ENCODE measurements at regions not wholly inside any gene's neighbourhood (a gene's known extent, or its start where the extent isn't known, plus 50 kb on each side); places are given as distances from the start of the nearest gene placed in this dataset.

DNA sequence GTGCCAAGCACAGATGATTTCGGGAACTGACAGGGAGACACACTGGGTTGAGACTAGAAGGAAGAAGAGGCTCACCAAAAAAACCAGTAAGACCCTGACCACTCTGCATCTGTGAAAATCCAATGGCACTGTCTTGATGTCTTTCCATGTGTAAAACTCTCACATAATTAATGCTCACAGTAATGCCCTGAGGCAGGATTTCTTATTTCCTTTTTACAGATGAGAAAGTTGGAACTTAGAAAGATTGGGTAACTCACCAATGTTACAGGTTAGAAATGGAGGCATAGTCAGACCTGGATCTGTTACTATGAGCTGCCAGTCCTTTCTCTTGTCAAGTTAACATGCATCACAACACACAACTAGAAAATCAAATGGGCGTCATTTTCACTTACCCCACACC lies 151.0 kb upstream of the MCHR2 start:
- TF ChIP-seq, protein P1, sequence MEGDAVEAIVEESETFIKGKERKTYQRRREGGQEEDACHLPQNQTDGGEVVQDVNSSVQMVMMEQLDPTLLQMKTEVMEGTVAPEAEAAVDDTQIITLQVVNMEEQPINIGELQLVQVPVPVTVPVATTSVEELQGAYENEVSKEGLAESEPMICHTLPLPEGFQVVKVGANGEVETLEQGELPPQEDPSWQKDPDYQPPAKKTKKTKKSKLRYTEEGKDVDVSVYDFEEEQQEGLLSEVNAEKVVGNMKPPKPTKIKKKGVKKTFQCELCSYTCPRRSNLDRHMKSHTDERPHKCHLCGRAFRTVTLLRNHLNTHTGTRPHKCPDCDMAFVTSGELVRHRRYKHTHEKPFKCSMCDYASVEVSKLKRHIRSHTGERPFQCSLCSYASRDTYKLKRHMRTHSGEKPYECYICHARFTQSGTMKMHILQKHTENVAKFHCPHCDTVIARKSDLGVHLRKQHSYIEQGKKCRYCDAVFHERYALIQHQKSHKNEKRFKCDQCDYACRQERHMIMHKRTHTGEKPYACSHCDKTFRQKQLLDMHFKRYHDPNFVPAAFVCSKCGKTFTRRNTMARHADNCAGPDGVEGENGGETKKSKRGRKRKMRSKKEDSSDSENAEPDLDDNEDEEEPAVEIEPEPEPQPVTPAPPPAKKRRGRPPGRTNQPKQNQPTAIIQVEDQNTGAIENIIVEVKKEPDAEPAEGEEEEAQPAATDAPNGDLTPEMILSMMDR (IDR thresholded peaks at IDR 0.05), result no peak
- TF ChIP-seq POLR2A (IDR thresholded peaks at IDR 0.05), result no peak

All from heart left ventricle (tissue), 13 donors.